ENCODE measurements at regions not wholly inside any gene's neighbourhood (a gene's known extent, or its start where the extent isn't known, plus 50 kb on each side); places are given as distances from the start of the nearest gene placed in this dataset.

DNA sequence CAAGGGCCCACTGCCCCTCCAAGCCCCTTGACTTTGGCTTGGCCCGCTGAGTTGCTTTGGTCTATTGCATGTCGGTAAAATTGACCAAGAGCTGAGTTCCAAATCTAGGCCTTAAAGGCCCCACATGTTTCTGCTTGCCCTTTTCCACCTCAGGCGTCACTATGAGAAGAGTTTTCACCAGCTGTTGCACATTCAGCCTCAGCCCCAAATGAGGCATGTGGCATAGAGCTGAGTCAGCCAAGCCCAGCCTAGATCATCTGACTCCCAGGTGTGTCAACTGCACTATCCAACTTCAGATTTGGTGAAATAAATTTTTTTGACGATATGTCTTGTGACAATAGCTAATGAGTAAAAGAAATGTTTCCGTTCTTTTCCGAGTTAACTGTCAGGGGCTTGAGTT is 424.5 kb upstream of the FAM47C start:
- no peak overlapping the region for H3K27ac ChIP-seq
- intact Hi-C loops (cut with DNase I; ENCODE audit: low total_unique reads), result no loop called here
- H3K9me3 ChIP-seq, result no peaks in the 10 kb centered on the region

DNA sequence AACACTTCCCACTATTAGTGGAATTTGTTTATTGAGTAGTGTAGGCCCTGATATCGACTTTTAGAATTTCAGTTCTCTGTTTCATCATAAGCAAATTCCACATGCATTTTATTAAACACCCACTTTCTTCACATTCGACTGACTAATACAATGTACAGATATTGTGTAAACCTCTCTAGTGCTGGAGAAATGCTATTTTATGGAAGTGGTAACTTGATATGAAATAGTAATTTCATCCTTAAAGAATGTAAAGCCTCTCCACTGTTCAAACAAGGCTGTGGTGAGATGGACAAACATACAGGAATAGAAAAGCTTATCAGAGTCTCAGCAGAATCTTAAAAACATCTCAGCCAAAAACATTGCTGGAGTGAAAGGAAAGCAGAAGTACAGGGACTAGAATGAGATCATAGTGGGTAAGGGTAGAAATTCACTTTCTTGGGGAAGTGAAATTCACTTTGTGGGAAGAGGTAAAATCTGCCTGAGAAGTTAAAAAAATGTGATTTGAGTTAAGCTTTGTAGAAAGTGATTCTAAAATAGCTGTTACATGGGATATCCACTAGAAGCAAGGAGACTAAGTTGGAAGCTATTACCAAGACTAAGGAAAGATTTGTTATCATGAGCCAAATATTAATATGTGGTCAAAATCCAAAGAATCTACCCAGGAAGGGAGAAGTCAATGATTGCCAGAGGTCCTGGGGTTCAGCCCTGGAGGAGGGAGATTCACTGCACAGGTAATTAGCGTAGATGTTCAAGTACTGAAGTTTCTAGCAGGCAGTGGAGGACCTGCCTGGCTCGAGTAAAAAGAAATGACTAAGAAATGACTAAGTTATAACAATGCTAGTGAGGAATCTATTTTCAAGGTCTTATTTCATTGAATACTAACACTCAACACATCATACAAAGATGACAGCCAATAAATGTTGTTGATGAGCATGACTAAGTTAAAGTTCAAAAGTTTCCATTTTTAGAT is 398.3 kb upstream of the FAM47C start:
- Histone ChIP-seq H3K27ac (no peak overlapping the region), H3K36me3 (no peaks in the 10 kb centered on the region), H3K4me1 (no peaks in the 10 kb centered on the region), H3K9me3 (no peaks in the 10 kb centered on the region), H3K4me3 (no peak overlapping the region), H3K27me3 (no peaks in the 10 kb centered on the region)
- intact Hi-C loops (cut with DNase I; ENCODE audit: low total_unique reads), result no loop called here
- TF ChIP-seq, protein P1, sequence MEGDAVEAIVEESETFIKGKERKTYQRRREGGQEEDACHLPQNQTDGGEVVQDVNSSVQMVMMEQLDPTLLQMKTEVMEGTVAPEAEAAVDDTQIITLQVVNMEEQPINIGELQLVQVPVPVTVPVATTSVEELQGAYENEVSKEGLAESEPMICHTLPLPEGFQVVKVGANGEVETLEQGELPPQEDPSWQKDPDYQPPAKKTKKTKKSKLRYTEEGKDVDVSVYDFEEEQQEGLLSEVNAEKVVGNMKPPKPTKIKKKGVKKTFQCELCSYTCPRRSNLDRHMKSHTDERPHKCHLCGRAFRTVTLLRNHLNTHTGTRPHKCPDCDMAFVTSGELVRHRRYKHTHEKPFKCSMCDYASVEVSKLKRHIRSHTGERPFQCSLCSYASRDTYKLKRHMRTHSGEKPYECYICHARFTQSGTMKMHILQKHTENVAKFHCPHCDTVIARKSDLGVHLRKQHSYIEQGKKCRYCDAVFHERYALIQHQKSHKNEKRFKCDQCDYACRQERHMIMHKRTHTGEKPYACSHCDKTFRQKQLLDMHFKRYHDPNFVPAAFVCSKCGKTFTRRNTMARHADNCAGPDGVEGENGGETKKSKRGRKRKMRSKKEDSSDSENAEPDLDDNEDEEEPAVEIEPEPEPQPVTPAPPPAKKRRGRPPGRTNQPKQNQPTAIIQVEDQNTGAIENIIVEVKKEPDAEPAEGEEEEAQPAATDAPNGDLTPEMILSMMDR (IDR thresholded peaks at IDR 0.05), result no peak
- no peak for DNase-seq

More for the DNA sequence above, 424.5 kb upstream of the FAM47C start:
- DNase-seq, result no peak
- H3K27me3 ChIP-seq, result no peaks in the 10 kb centered on the region
- TF ChIP-seq, protein P1 (IDR thresholded peaks at IDR 0.05), result no peak
- no peaks in the 10 kb centered on the region for H3K36me3 ChIP-seq
- no peaks in the 10 kb centered on the region for H3K4me1 ChIP-seq
- no peak overlapping the region for H3K4me3 ChIP-seq

DNA sequence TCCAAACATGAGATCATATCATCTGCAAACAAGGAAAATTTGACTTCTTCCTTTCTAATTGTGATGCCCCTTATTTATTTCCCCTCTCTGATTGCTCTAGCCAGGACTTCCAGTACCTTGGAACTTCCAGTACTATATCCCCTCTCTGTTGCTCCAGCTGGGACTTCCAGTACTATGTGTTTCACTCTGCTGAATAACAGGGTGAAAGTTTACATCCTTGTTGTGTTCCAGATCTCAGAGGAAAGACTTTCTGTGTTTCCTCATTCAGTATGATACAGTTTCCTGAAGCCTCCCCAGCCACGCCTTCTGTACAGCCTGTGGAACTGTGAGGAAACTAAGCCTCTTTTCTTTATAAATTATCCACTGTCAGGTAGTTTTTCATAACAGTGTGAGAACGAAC is 381.3 kb upstream of the FAM47C start:
- DNase-seq, result no peak
- no peaks in the 10 kb centered on the region for H3K36me3 ChIP-seq
- TF ChIP-seq, protein P1 (IDR thresholded peaks at IDR 0.05), result no peak
- intact Hi-C loops (cut with DNase I; ENCODE audit: low total_unique reads), result no loop called here
- no peaks in the 10 kb centered on the region for H3K9me3 ChIP-seq
- no peak overlapping the region for H3K4me3 ChIP-seq
- no peak overlapping the region for H3K27ac ChIP-seq
- H3K4me1 ChIP-seq, result no peaks in the 10 kb centered on the region
- H3K27me3 ChIP-seq, result no peaks in the 10 kb centered on the region

DNA sequence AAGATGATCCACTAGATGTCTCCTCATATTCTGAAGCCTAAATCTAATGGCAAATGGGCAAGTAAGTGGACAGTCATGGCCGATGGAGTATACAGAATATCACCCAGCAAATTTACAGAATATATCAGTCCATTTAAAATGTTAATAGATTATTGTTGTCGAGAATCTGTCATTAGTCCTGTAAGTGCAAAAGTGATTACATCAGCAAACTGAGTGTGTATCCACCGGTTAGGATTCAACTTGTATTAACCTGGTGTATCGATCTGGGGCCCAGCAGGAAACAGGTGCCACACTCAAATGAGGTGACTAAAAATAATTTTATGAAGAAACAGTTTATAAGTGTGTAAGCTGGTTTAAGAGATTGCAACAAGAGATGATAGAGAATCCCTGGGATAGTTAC is 367.9 kb upstream of the FAM47C start:
- DNase-seq, result no peak
- no peaks in the 10 kb centered on the region for H3K27me3 ChIP-seq
- H3K4me3 ChIP-seq, result no peak overlapping the region
- no peaks in the 10 kb centered on the region for H3K4me1 ChIP-seq
- H3K27ac ChIP-seq, result no peak overlapping the region
- H3K9me3 ChIP-seq, result no peaks in the 10 kb centered on the region
- intact Hi-C loops (cut with DNase I; ENCODE audit: low total_unique reads), result no loop called here
- H3K36me3 ChIP-seq, result no peaks in the 10 kb centered on the region
- TF ChIP-seq, protein P1 (IDR thresholded peaks at IDR 0.05), result no peak

DNA sequence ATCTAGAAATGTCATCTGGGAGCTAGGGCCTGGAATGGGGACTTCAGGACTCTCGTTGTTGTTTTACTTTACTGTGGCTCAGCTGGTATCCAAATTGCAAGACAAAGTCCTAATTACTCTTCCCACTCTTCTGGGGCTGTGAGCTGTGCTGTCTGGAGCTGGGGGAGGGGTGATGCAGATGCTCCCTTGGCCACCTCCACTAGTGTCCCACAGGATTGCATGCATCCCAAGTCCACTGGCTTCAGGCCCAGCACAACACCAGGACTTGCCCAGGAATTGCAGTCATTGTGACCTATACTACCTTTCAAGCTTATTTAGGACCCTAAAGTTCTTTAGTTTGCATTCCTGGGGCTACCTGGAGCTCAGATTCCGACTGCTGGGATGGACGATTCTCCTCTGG is 366.1 kb upstream of the FAM47C start:
- H3K27me3 ChIP-seq, result no peaks in the 10 kb centered on the region
- DNase-seq, result no peak
- H3K9me3 ChIP-seq, result no peaks in the 10 kb centered on the region
- TF ChIP-seq, protein P1 (IDR thresholded peaks at IDR 0.05), result no peak
- no peaks in the 10 kb centered on the region for H3K4me1 ChIP-seq
- no peak overlapping the region for H3K4me3 ChIP-seq
- no peaks in the 10 kb centered on the region for H3K36me3 ChIP-seq
- intact Hi-C loops (cut with DNase I; ENCODE audit: low total_unique reads), result no loop called here
- H3K27ac ChIP-seq, result no peak overlapping the region
